SK-N-SH (cell line): ENCODE measurements at regions not wholly inside any gene's neighbourhood (a gene's known extent, or its start where the extent isn't known, plus 50 kb on each side); places are given as distances from the start of the nearest gene placed in this dataset.

Experiments used
- CTCF ChIA-PET: fragments of 300-600, 350-600 bp; formaldehyde crosslinking; extraction: SDS; loops from one replicate; lab custom pipeline; 2021; lab: Yijun Ruan, JAX
- POLR2A ChIA-PET: fragments of 350-600 bp; sonication (Branson Sonifier 250); formaldehyde crosslinking; extraction: SDS; loops from one replicate; lab custom pipeline; 2020; ENCODE audit warnings: antibody characterized with exemption, inconsistent platforms; lab: Yijun Ruan, JAX
- DNase-seq: peaks from one replicate; pipeline ENCODE4 v3.0.0; 2012
- H2AFZ ChIP-seq: fragments of 200-600 bp; sonication (generic); 2 replicates; pipeline ENCODE4 v1.8.1; 2016; ENCODE audit warnings: antibody characterized with exemption, mild to moderate bottlenecking, low read depth
- H3F3A ChIP-seq: fragments of 200-600 bp; sonication (generic); replicated peaks from 2 replicates; pipeline ENCODE3; 2016; ENCODE audit warnings: antibody characterized with exemption, mild to moderate bottlenecking; ENCODE audit not compliant: insufficient read depth
- H3K27ac ChIP-seq, 2 experiments: fragments of 200-500 bp in 1 of 2; fragments of 200-600 bp in 1 of 2; sonication (Bioruptor generic) in 1 of 2; sonication (generic), shearing (Covaris generic) in 1 of 2; 2 replicates each; pipeline versions ENCODE4 v1.5.1 to v1.6.1; 2014 to 2016; ENCODE audit warnings: low read depth in 2 of 2, inconsistent platforms in 1 of 2, low read length in 1 of 2, mild to moderate bottlenecking in 1 of 2, mixed read lengths in 1 of 2
- H3K27me3 ChIP-seq: fragments of 200-600 bp; sonication (generic), shearing (Covaris generic); 2 replicates; pipeline ENCODE4 v1.6.1; 2016; ENCODE audit warnings: mixed run types; ENCODE audit not compliant: insufficient read depth
- H3K36me3 ChIP-seq, 2 experiments: fragments of 200-500 bp in 1 of 2; fragments of 200-600 bp in 1 of 2; sonication (Bioruptor generic) in 1 of 2; sonication (generic) in 1 of 2; replicated peaks in 1 of 2; 2 replicates each; pipeline versions ENCODE3 to v1.5.1; 2014 to 2016; ENCODE audit warnings: low read length in 1 of 2, mild to moderate bottlenecking in 1 of 2; ENCODE audit not compliant: insufficient read depth in 2 of 2, control insufficient read depth in 1 of 2
- H3K4me1 ChIP-seq, 2 experiments: fragments of 200-500 bp in 1 of 2; fragments of 200-600 bp in 1 of 2; sonication (Bioruptor generic) in 1 of 2; sonication (generic), shearing (Covaris generic) in 1 of 2; 2 replicates each; pipeline versions ENCODE4 v1.5.1 to v1.6.1; 2014 to 2016; ENCODE audit warnings: low read depth in 1 of 2, low read length in 1 of 2, mixed run types in 1 of 2; ENCODE audit not compliant: insufficient read depth in 2 of 2, control insufficient read depth in 1 of 2
- H3K4me2 ChIP-seq: fragments of 200-600 bp; sonication (generic), shearing (Covaris generic); 2 replicates; pipeline ENCODE4 v1.6.1; 2017; ENCODE audit warnings: mixed run types
- H3K4me3 ChIP-seq, 2 experiments: fragments of 200-500 bp in 1 of 2; fragments of 200-600 bp in 1 of 2; sonication (Bioruptor generic) in 1 of 2; sonication (generic), shearing (Covaris generic) in 1 of 2; 2 replicates each; pipeline versions ENCODE4 v1.5.1 to v1.8.1; 2014 to 2016; ENCODE audit warnings: low read depth in 2 of 2, inconsistent platforms in 1 of 2, low read length in 1 of 2, mild to moderate bottlenecking in 1 of 2, mixed read lengths in 1 of 2, moderate library complexity in 1 of 2
- H3K79me2 ChIP-seq: fragments of 200-600 bp; sonication (generic); 2 replicates; pipeline ENCODE4 v1.8.1; 2017; ENCODE audit warnings: mild to moderate bottlenecking; ENCODE audit not compliant: insufficient read depth
- H3K9ac ChIP-seq: fragments of 200-600 bp; sonication (generic); 2 replicates; pipeline ENCODE4 v1.6.1; 2017; ENCODE audit warnings: mixed run types
- H3K9me2 ChIP-seq: fragments of 200-600 bp; sonication (generic); 2 replicates; pipeline ENCODE4 v1.6.1; 2017; ENCODE audit warnings: mixed run types
- H3K9me3 ChIP-seq: fragments of 200-600 bp; sonication (generic); 2 replicates; pipeline ENCODE4 v1.6.1; 2017; ENCODE audit warnings: mixed run types, mild to moderate bottlenecking, moderate library complexity
- H4K20me1 ChIP-seq: fragments of 200-600 bp; sonication (generic); 2 replicates; pipeline ENCODE4 v1.6.1; 2017; ENCODE audit warnings: mild to moderate bottlenecking, mixed run types; ENCODE audit not compliant: insufficient read depth
- ELF1 ChIP-seq: IDR thresholded peaks from 2 replicates; pipeline ENCODE4 v1.4.0; 2012
- EP300 ChIP-seq, 2 experiments: IDR thresholded peaks; 2 replicates each; pipeline versions ENCODE4 v1.4.0 to v1.6.1; 2012; ENCODE audit warnings: borderline replicate concordance in 1 of 2, low read depth in 1 of 2, low read length in 1 of 2
- FOXM1 ChIP-seq: IDR thresholded peaks from 2 replicates; pipeline ENCODE4 v1.4.0; 2012; ENCODE audit warnings: low read depth, mild to moderate bottlenecking
- MEF2A ChIP-seq: IDR thresholded peaks from 2 replicates; pipeline ENCODE4 v1.4.0; 2012; ENCODE audit warnings: low read depth, borderline replicate concordance
- POLR2AphosphoS5 ChIP-seq: IDR thresholded peaks from 2 replicates; pipeline ENCODE4 v1.6.1; 2012; ENCODE audit warnings: low read depth, low read length
- RAD21 ChIP-seq: IDR thresholded peaks from 2 replicates; pipeline ENCODE4 v1.6.1; 2012; ENCODE audit warnings: mild to moderate bottlenecking, low read length
- RCOR1 ChIP-seq: fragments of 150-350 bp; IDR thresholded peaks from 2 replicates; pipeline ENCODE4 v1.6.1; 2017; ENCODE audit warnings: antibody characterized with exemption, low read length
- RXRA ChIP-seq: IDR thresholded peaks from 2 replicates; pipeline ENCODE4 v1.4.0; 2012; ENCODE audit warnings: low read depth, mild to moderate bottlenecking, borderline replicate concordance
- SIN3A ChIP-seq: IDR thresholded peaks from 2 replicates; pipeline ENCODE4 v1.6.1; 2012; ENCODE audit warnings: low read depth, mild to moderate bottlenecking, low read length, moderate library complexity, borderline replicate concordance
- SMC3 ChIP-seq: IDR thresholded peaks from 2 replicates; pipeline ENCODE4 v1.6.1; 2012; ENCODE audit warnings: low read depth, low read length, improper control_type of control experiment
- TCF12 ChIP-seq: IDR thresholded peaks from 2 replicates; pipeline ENCODE4 v1.4.0; 2012
- TEAD4 ChIP-seq: IDR thresholded peaks from 2 replicates; pipeline ENCODE4 v1.4.0; 2012; ENCODE audit warnings: mild to moderate bottlenecking, borderline replicate concordance; ENCODE audit not compliant: insufficient read depth
- YY1 ChIP-seq: IDR thresholded peaks from 2 replicates; pipeline ENCODE4 v1.4.0; 2012; ENCODE audit warnings: low read depth, mild to moderate bottlenecking
- WGBS: methylation state at CpG from one replicate; pipeline ENCODE4 v1.1.6; 2017; ENCODE audit warnings: low lambda C conversion rate; 5-methylcytosine and 5-hydroxymethylcytosine counted together
- TF ChIP-seq, protein P1 (sequence below): fragments of 150-350 bp; IDR thresholded peaks from 2 replicates; pipeline ENCODE4 v1.6.1; 2016; ENCODE audit warnings: mild to moderate bottlenecking, low read depth, low read length
- TF ChIP-seq, protein P2 (sequence below): IDR thresholded peaks from 2 replicates; pipeline ENCODE4 v1.4.0; 2012; ENCODE audit warnings: low read depth, borderline replicate concordance
- TF ChIP-seq, protein P3 (sequence below): IDR thresholded peaks from 2 replicates; pipeline ENCODE4 v1.4.0; 2012; ENCODE audit warnings: low read depth, borderline replicate concordance
- TF ChIP-seq, protein P4 (sequence below): fragments of 200-600 bp; sonication (generic); IDR thresholded peaks from 2 replicates; pipeline ENCODE4 v1.6.1; 2017; ENCODE audit warnings: antibody characterized with exemption, mild to moderate bottlenecking, moderate library complexity

DNA sequence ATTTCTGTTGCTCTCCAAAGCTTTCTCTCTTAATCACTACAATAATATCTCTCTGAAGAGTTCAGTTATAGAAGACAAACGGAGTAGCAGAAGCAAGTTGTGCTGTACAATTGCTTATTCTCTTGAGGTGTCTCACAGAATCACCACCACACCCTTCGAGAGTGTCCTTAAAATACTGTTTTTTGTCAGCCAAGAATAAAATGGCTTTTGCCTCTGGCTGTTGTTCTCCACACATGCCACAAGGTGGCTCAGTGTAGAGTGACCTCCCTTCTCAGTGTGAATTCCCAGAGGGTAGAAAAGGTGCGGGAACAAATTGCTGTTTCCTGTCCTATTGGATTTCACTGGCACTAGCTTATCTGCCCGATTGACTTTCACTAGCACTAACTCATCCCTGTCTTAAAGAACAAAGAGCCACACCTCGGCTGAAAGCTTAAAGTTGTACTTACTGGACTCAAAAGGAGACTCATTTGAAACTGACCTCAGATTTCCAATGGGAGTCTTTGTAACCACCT lies 134.2 kb upstream of the SATB1 start:
- ChIA-PET POLR2A (no interaction called here), CTCF (interaction anchor here (0.7 to 2.3 kb wide), 23 partner anchors 9 to 667 kb away, joined by 3 to 41 read pairs (median 4); no protein-coding TSS in a partner anchor)
- H3K27me3 ChIP-seq, result no peaks in the 10 kb centered on the region
- no peaks in the 10 kb centered on the region for H3K36me3 ChIP-seq
- no peak overlapping the region for H3K9ac ChIP-seq
- no peaks in the 10 kb centered on the region for H3K79me2 ChIP-seq
- H3K9me2 ChIP-seq, result no peaks in the 10 kb centered on the region
- peak; percentile 16 for DNase-seq
- H2AFZ ChIP-seq, result peak overlapping the region; percentile 38; the same call in 1 of the 2 replicates
- WGBS, result 15% methylated on average over 5 of the region's 5 CpGs
- H3F3A ChIP-seq, result no peaks in the 10 kb centered on the region
- H4K20me1 ChIP-seq, result no peaks in the 10 kb centered on the region
- H3K4me1 ChIP-seq, result no peaks in the 10 kb centered on the region
- H3K4me3 ChIP-seq, result no peak overlapping the region; a peak in 1 of 4 replicates
- no peaks in the 10 kb centered on the region for H3K9me3 ChIP-seq
- no peak overlapping the region for H3K27ac ChIP-seq
- H3K4me2 ChIP-seq, result no peak overlapping the region
- TF ChIP-seq ELF1 (no peak), RAD21 (peak; percentile 72), YY1 (no peak), SIN3A (no peak), RXRA (no peak), EP300 (IDR thresholded peaks at IDR 0.05; ENCODE audit: borderline replicate concordance in 1 of 2, low read depth in 1 of 2, low read length in 1 of 2) (no peak), SMC3 (peak; percentile 86), MEF2A (no peak), TEAD4 (no peak), RCOR1 (no peak), FOXM1 (no peak), TCF12 (no peak), POLR2AphosphoS5 (no peak)
- TF ChIP-seq, protein P1, sequence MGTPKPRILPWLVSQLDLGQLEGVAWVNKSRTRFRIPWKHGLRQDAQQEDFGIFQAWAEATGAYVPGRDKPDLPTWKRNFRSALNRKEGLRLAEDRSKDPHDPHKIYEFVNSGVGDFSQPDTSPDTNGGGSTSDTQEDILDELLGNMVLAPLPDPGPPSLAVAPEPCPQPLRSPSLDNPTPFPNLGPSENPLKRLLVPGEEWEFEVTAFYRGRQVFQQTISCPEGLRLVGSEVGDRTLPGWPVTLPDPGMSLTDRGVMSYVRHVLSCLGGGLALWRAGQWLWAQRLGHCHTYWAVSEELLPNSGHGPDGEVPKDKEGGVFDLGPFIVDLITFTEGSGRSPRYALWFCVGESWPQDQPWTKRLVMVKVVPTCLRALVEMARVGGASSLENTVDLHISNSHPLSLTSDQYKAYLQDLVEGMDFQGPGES, result no peak
- TF ChIP-seq, protein P2, sequence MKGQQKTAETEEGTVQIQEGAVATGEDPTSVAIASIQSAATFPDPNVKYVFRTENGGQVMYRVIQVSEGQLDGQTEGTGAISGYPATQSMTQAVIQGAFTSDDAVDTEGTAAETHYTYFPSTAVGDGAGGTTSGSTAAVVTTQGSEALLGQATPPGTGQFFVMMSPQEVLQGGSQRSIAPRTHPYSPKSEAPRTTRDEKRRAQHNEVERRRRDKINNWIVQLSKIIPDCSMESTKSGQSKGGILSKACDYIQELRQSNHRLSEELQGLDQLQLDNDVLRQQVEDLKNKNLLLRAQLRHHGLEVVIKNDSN, result no peak
- TF ChIP-seq, protein P3, sequence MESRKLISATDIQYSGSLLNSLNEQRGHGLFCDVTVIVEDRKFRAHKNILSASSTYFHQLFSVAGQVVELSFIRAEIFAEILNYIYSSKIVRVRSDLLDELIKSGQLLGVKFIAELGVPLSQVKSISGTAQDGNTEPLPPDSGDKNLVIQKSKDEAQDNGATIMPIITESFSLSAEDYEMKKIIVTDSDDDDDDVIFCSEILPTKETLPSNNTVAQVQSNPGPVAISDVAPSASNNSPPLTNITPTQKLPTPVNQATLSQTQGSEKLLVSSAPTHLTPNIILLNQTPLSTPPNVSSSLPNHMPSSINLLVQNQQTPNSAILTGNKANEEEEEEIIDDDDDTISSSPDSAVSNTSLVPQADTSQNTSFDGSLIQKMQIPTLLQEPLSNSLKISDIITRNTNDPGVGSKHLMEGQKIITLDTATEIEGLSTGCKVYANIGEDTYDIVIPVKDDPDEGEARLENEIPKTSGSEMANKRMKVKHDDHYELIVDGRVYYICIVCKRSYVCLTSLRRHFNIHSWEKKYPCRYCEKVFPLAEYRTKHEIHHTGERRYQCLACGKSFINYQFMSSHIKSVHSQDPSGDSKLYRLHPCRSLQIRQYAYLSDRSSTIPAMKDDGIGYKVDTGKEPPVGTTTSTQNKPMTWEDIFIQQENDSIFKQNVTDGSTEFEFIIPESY, result no peak
- TF ChIP-seq, protein P4, sequence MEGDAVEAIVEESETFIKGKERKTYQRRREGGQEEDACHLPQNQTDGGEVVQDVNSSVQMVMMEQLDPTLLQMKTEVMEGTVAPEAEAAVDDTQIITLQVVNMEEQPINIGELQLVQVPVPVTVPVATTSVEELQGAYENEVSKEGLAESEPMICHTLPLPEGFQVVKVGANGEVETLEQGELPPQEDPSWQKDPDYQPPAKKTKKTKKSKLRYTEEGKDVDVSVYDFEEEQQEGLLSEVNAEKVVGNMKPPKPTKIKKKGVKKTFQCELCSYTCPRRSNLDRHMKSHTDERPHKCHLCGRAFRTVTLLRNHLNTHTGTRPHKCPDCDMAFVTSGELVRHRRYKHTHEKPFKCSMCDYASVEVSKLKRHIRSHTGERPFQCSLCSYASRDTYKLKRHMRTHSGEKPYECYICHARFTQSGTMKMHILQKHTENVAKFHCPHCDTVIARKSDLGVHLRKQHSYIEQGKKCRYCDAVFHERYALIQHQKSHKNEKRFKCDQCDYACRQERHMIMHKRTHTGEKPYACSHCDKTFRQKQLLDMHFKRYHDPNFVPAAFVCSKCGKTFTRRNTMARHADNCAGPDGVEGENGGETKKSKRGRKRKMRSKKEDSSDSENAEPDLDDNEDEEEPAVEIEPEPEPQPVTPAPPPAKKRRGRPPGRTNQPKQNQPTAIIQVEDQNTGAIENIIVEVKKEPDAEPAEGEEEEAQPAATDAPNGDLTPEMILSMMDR, result peak; percentile 74
